Cardiac fibroblast (primary cell): ENCODE measurements at regions not wholly inside any gene's neighbourhood (a gene's known extent, or its start where the extent isn't known, plus 50 kb on each side); places are given as distances from the start of the nearest gene placed in this dataset.
A peak's percentile ranks its signal among the peaks of the same experiment; 100 is the strongest.

Experiments
- DNase-seq, 2 donors: peaks; one replicate each; pipeline versions ENCODE4 v3.0.0 to v3.0.0-alpha.2; 2010; ENCODE audit warnings: low read depth in 2 of 2
- H3K4me3 ChIP-seq, 2 donors: replicated peaks in 1 of 2; 1 replicate in 1 of 2; 2 replicates in 1 of 2; pipeline ENCODE4 v1.5.1; 2011; ENCODE audit warnings: low read depth in 2 of 2, low read length in 2 of 2, mild to moderate bottlenecking in 2 of 2, moderate library complexity in 1 of 2
- CTCF ChIP-seq: IDR thresholded peaks from one replicate; pipeline ENCODE4 v1.5.1; 2011; ENCODE audit warnings: low read depth, mild to moderate bottlenecking, low read length, inconsistent platforms

- no peak overlapping the region for H3K4me3 ChIP-seq
- TF ChIP-seq CTCF = no peak
- peak; percentile 40 to 54 for DNase-seq
Measured at GRCh38 chr2:176490061-176490861, 221.0 kb downstream of the MTX2 start.

GRCh38 chr2:176491172-176491904, 222.1 kb downstream of the MTX2 start:
- H3K4me3 ChIP-seq = no peak overlapping the region
- no peak for TF ChIP-seq CTCF
- DNase-seq = peak; percentile 96 to 98

- TF ChIP-seq CTCF = no peak
- no peak for DNase-seq
- no peak overlapping the region for H3K4me3 ChIP-seq
Measured at GRCh38 chr2:176492583-176492982, 223.3 kb downstream of the MTX2 start.

GRCh38 chr2:176493226-176493825, 224.1 kb downstream of the MTX2 start:
- DNase-seq = no peak
- no peak overlapping the region for H3K4me3 ChIP-seq
- no peak for TF ChIP-seq CTCF

GRCh38 chr2:176493909-176494308, 224.7 kb downstream of the MTX2 start:
- TF ChIP-seq CTCF = no peak
- no peak for DNase-seq

GRCh38 chr2:176494949-176495353, 225.7 kb downstream of the MTX2 start:
- peak; percentile 17 to 54 for DNase-seq
- no peak overlapping the region for H3K4me3 ChIP-seq
- TF ChIP-seq CTCF = no peak

More at GRCh38 chr2:176493909-176494308, 224.7 kb downstream of the MTX2 start:
- H3K4me3 ChIP-seq = no peak overlapping the region
